Skeletal muscle tissue (tissue), 3 donors: ENCODE measurements at regions not wholly inside any gene's neighbourhood (a gene's known extent, or its start where the extent isn't known, plus 50 kb on each side); places are given as distances from the start of the nearest gene placed in this dataset.

ENCODE experiments used
- H3K27ac ChIP-seq: one replicate; pipeline ENCODE4 v1.7.0; 2013; ENCODE audit warnings: mild to moderate bottlenecking, low read depth, low read length, inconsistent platforms
- H3K27me3 ChIP-seq, 3 donors: one replicate each; pipeline ENCODE4 v1.7.0; 2013; ENCODE audit warnings: low read length in 3 of 3; ENCODE audit not compliant: control insufficient read depth in 3 of 3, insufficient read depth in 3 of 3
- H3K36me3 ChIP-seq, 3 donors: one replicate each; pipeline ENCODE4 v1.7.0; 2013; ENCODE audit warnings: low read length in 3 of 3; ENCODE audit not compliant: control insufficient read depth in 3 of 3, insufficient read depth in 3 of 3
- H3K4me1 ChIP-seq, 3 donors: one replicate each; pipeline ENCODE4 v1.7.0; 2013; ENCODE audit warnings: low read length in 3 of 3, mild to moderate bottlenecking in 3 of 3; ENCODE audit not compliant: control insufficient read depth in 3 of 3, insufficient read depth in 3 of 3
- H3K4me3 ChIP-seq, 3 donors: one replicate each; pipeline ENCODE4 v1.7.0; 2013; ENCODE audit warnings: low read length in 3 of 3
- H3K9ac ChIP-seq, 3 donors: one replicate each; pipeline ENCODE4 v1.7.0; 2013; ENCODE audit warnings: low read length in 3 of 3, mild to moderate bottlenecking in 3 of 3, moderate library complexity in 2 of 3, low read depth in 1 of 3
- H3K9me3 ChIP-seq, 3 donors: one replicate each; pipeline ENCODE4 v1.7.0; 2013; ENCODE audit warnings: low read length in 3 of 3; ENCODE audit not compliant: control insufficient read depth in 3 of 3
- donor health status: Osteomylitis.

- H3K9me3 ChIP-seq, result no peaks in the 10 kb centered on the region
- H3K27me3 ChIP-seq, result no peaks in the 10 kb centered on the region
- H3K27ac ChIP-seq, result no peak overlapping the region
- H3K36me3 ChIP-seq, result no peaks in the 10 kb centered on the region
- H3K4me1 ChIP-seq, result peaks cover 31 to 51% (median 44%) of the 10 kb centered on the region in 3 donors
- H3K4me3 ChIP-seq, result no peak overlapping the region
- no peak overlapping the region for H3K9ac ChIP-seq
Observed at GRCh38 chr10:69738071-69738470, 63.6 kb upstream of the COL13A1 start.

GRCh38 chr10:69738858-69739435 is 62.8 kb upstream of the COL13A1 start:
- Histone ChIP-seq H3K4me1 (peaks cover 27 to 43% (median 35%) of the 10 kb centered on the region in 3 donors), H3K36me3 (no peaks in the 10 kb centered on the region), H3K4me3 (no peak overlapping the region), H3K27ac (no peak overlapping the region), H3K9ac (no peak overlapping the region), H3K9me3 (no peaks in the 10 kb centered on the region), H3K27me3 (no peaks in the 10 kb centered on the region)

- peaks cover 25 to 36% (median 28%) of the 10 kb centered on the region in 3 donors for H3K4me1 ChIP-seq
- H3K36me3 ChIP-seq, result no peaks in the 10 kb centered on the region
Observed at GRCh38 chr10:69739634-69740033, 62.1 kb upstream of the COL13A1 start.

GRCh38 chr10:69740126-69740525 is 61.6 kb upstream of the COL13A1 start:
- no peak overlapping the region for H3K9ac ChIP-seq
- no peak overlapping the region for H3K4me3 ChIP-seq
- no peaks in the 10 kb centered on the region for H3K27me3 ChIP-seq
- H3K4me1 ChIP-seq, result peaks cover 24 to 31% (median 25%) of the 10 kb centered on the region in 3 donors
- H3K9me3 ChIP-seq, result no peaks in the 10 kb centered on the region
- no peak overlapping the region for H3K27ac ChIP-seq
- H3K36me3 ChIP-seq, result no peaks in the 10 kb centered on the region

More at GRCh38 chr10:69739634-69740033, 62.1 kb upstream of the COL13A1 start:
- no peak overlapping the region for H3K4me3 ChIP-seq
- no peak overlapping the region for H3K27ac ChIP-seq
- no peaks in the 10 kb centered on the region for H3K9me3 ChIP-seq
- no peaks in the 10 kb centered on the region for H3K27me3 ChIP-seq
- no peak overlapping the region for H3K9ac ChIP-seq

- no peaks in the 10 kb centered on the region for H3K36me3 ChIP-seq
- no peak overlapping the region for H3K4me3 ChIP-seq
- H3K4me1 ChIP-seq, result peaks cover 14 to 20% (median 16%) of the 10 kb centered on the region in 3 donors
- no peaks in the 10 kb centered on the region for H3K9me3 ChIP-seq
- no peak overlapping the region for H3K27ac ChIP-seq
- H3K27me3 ChIP-seq, result no peaks in the 10 kb centered on the region
- H3K9ac ChIP-seq, result no peak overlapping the region
Observed at GRCh38 chr10:69741252-69741651, 60.5 kb upstream of the COL13A1 start.

GRCh38 chr10:69741671-69742355 is 59.9 kb upstream of the COL13A1 start:
- H3K4me3 ChIP-seq, result no peak overlapping the region
- no peak overlapping the region for H3K27ac ChIP-seq
- H3K36me3 ChIP-seq, result no peaks in the 10 kb centered on the region
- no peaks in the 10 kb centered on the region for H3K9me3 ChIP-seq
- H3K27me3 ChIP-seq, result no peaks in the 10 kb centered on the region
- no peak overlapping the region for H3K9ac ChIP-seq
- H3K4me1 ChIP-seq, result peaks cover 11 to 17% (median 14%) of the 10 kb centered on the region in 3 donors

- H3K36me3 ChIP-seq, result no peaks in the 10 kb centered on the region
- H3K4me1 ChIP-seq, result peaks cover 9 to 12% (median 9%) of the 10 kb centered on the region in 3 donors
Observed at GRCh38 chr10:69742356-69742695, 59.4 kb upstream of the COL13A1 start.

GRCh38 chr10:69742928-69743602 is 58.6 kb upstream of the COL13A1 start:
- H3K27me3 ChIP-seq, result no peaks in the 10 kb centered on the region
- no peak overlapping the region for H3K9ac ChIP-seq
- no peak overlapping the region for H3K4me3 ChIP-seq
- H3K9me3 ChIP-seq, result no peaks in the 10 kb centered on the region
- peaks cover 3 to 5% (median 5%) of the 10 kb centered on the region in 3 donors for H3K4me1 ChIP-seq
- no peaks in the 10 kb centered on the region for H3K36me3 ChIP-seq
- H3K27ac ChIP-seq, result no peak overlapping the region

More at GRCh38 chr10:69742356-69742695, 59.4 kb upstream of the COL13A1 start:
- Histone ChIP-seq H3K27me3 (no peaks in the 10 kb centered on the region), H3K4me3 (no peak overlapping the region), H3K9ac (no peak overlapping the region), H3K27ac (no peak overlapping the region), H3K9me3 (no peaks in the 10 kb centered on the region)

- Histone ChIP-seq H3K4me1 (peaks cover 0 to 10% (median 9%) of the 10 kb centered on the region in 3 donors), H3K9ac (no peak overlapping the region), H3K4me3 (no peak overlapping the region), H3K36me3 (no peaks in the 10 kb centered on the region), H3K27ac (no peak overlapping the region), H3K27me3 (peaks cover 0 to 3% (median 0%) of the 10 kb centered on the region in 3 donors), H3K9me3 (no peaks in the 10 kb centered on the region)
Observed at GRCh38 chr10:69744971-69745370, 56.7 kb upstream of the COL13A1 start.

- Histone ChIP-seq H3K27ac (no peak overlapping the region), H3K9me3 (no peaks in the 10 kb centered on the region), H3K27me3 (peaks cover 0 to 4% (median 0%) of the 10 kb centered on the region in 3 donors), H3K4me3 (no peak overlapping the region), H3K4me1 (peaks cover 0 to 10% (median 9%) of the 10 kb centered on the region in 3 donors), H3K36me3 (no peaks in the 10 kb centered on the region), H3K9ac (no peak overlapping the region)
Observed at GRCh38 chr10:69745698-69746097, 56.0 kb upstream of the COL13A1 start.
